Activated naive CD4-positive, alpha-beta T cell treated with anti-CD3 and anti-CD28 coated beads for 36 hours (primary cell): ENCODE measurements at regions not wholly inside any gene's neighbourhood (a gene's known extent, or its start where the extent isn't known, plus 50 kb on each side); places are given as distances from the start of the nearest gene placed in this dataset.
"Not testable (repeated sequence)": the region's sequence is repeated elsewhere in the genome, so short reads cannot be mapped to it uniquely, and the experiment has no call there.

Experiments used
- CTCF ChIA-PET: fragments of 350-600 bp; sonication (Branson Sonifier 250); formaldehyde crosslinking; loops from one replicate; lab custom pipeline; 2021; ENCODE audit warnings: antibody characterized with exemption; lab: Charles Lee
- DNase-seq: peaks from one replicate; pipeline ENCODE4 v3.0.0-alpha.2; 2020
- H3K27ac Mint-ChIP-seq: one replicate; pipeline ENCODE4 v1.8.0; 2021; ENCODE audit warnings: mild to moderate bottlenecking, mixed read lengths
- H3K27me3 Mint-ChIP-seq: one replicate; pipeline ENCODE4 v1.8.0; 2021; ENCODE audit warnings: low read depth, mixed read lengths
- H3K36me3 Mint-ChIP-seq: one replicate; pipeline ENCODE4 v1.8.0; 2021; ENCODE audit warnings: low read depth, mixed read lengths
- H3K4me1 Mint-ChIP-seq: one replicate; pipeline ENCODE4 v1.8.0; 2021; ENCODE audit warnings: low read depth, mixed read lengths
- H3K4me3 Mint-ChIP-seq: one replicate; pipeline ENCODE4 v1.8.0; 2021; ENCODE audit warnings: mild to moderate bottlenecking, moderate library complexity, mixed read lengths
- H3K9me3 Mint-ChIP-seq: one replicate; pipeline ENCODE4 v1.8.0; 2021; ENCODE audit warnings: mixed read lengths
- intact Hi-C: fragments of 100-400 bp; cut with micrococcal nuclease; formaldehyde crosslinking; loops from one replicate; pipeline ENCODE4 v1.15.1; 2023

DNA sequence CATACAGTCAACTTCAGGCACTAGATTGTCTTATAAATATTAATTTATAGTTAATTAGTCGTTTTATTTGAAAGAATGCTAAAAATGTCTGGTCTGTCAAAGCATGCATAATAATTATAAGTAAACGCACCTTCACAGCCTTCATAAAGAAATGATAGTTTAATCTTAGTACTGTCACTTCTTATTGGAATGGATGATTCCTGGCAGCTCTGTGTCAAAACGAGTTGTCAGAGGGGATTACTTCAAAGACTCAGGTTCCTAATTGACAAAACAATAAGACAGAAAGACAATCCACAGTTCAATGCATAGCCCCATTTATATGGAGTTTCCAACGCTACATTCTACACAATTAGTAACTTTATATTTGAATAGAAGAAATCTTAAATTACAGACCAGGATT lies 461.3 kb upstream of the TECRL start:
- DNase-seq = no peak
- Mint-ChIP-seq H3K4me3 (no peak overlapping the region), H3K36me3 (no peaks in the 10 kb centered on the region), H3K9me3 (peaks cover 3% of the 10 kb centered on the region), H3K27ac (no peak overlapping the region), H3K4me1 (no peaks in the 10 kb centered on the region), H3K27me3 (no peaks in the 10 kb centered on the region)
- CTCF ChIA-PET = no interaction called here
- intact Hi-C loops = no loop called here

DNA sequence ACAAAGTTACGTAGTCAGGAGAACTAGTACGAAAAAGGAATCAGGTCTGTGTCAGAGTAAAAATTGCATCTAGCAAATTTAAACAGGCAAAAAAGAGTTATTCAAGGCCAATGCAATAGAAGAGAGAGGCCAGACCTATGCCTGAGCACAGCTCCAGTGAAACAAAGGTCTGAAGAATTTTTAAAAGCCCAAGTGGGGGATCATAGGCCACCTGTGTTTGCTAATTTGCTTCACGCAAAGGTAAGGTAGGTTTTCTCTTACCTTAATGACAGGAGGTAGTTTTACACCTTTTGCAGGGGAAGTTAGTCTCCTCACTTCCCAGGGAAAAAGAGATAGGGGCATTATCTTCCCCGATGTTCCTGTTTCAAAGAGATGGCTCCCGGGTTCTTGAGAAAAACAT lies 448.6 kb upstream of the TECRL start:
- Mint-ChIP-seq H3K4me1 (no peaks in the 10 kb centered on the region), H3K27ac (no peak overlapping the region), H3K36me3 (no peaks in the 10 kb centered on the region), H3K9me3 (no peaks in the 10 kb centered on the region), H3K27me3 (no peaks in the 10 kb centered on the region), H3K4me3 (no peak overlapping the region)
- intact Hi-C loops = no loop called here
- CTCF ChIA-PET = no interaction called here
- DNase-seq = no peak

DNA sequence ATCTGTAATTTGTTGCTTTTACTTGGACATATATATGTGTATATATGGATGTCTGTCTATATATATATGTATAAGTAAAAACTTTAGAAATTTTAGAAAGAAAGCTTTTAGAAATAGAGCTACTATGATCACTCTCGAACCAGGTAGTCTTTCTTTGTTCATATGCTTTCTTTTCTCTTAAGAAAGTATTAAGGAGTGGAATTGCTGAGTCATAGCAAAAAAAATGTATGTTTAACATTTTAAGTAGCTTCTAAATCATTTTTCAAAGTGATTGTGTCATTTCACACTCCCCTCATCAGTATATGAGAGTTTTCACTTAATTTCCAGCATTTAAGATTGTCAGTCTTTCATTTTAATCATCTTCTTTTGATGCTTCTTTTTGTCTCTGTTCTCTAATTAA lies 447.9 kb upstream of the TECRL start:
- Mint-ChIP-seq H3K27ac (no peak overlapping the region), H3K4me3 (no peak overlapping the region), H3K4me1 (no peaks in the 10 kb centered on the region), H3K27me3 (no peaks in the 10 kb centered on the region), H3K36me3 (no peaks in the 10 kb centered on the region), H3K9me3 (no peaks in the 10 kb centered on the region)
- intact Hi-C loops = no loop called here
- CTCF ChIA-PET = no interaction called here
- DNase-seq = no peak

DNA sequence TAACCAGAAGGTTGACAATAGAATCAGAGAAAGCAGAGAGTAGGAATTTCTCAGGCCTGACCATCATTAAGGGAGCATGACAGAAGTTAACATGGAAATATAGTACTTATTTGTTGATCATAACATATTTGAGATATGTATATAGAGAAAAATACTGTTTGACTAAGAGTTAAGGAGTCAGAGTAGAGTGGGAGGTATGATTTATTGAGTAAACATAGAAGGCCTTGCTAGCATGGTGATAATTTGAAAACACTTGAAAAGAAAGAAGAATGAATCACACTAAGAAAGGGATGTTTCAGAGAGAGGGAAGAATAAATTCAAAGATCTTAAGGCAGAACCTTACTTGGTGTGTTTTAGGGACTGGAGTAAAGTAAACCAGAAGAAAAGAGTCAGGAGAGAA lies 437.2 kb upstream of the TECRL start:
- Mint-ChIP-seq H3K36me3 (no peaks in the 10 kb centered on the region), H3K4me1 (no peaks in the 10 kb centered on the region), H3K27me3 (no peaks in the 10 kb centered on the region)

DNA sequence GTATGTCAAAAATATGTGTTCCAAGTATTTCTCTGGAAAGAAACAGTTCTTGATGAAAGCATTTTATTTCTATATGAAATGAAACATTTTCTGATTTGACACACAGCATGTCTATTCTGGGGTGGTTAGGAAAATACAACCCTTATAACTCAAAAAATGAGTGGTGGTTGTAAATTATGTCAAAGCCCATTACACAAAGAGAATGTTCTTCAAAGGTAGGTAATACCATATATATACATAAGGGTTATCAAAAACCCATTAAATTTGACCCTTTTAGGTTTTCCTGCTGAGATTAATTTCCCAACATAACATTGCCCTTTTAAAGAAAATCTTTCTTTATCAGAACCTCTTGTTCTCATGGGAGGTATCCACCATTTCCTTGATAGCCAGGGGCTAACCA lies 420.5 kb upstream of the TECRL start:
- intact Hi-C loops = no loop called here
- no peaks in the 10 kb centered on the region for H3K27me3 Mint-ChIP-seq
- DNase-seq = no peak
- no peaks in the 10 kb centered on the region for H3K4me1 Mint-ChIP-seq
- CTCF ChIA-PET = no interaction called here
- H3K4me3 Mint-ChIP-seq = no peak overlapping the region
- H3K9me3 Mint-ChIP-seq = no peaks in the 10 kb centered on the region
- H3K36me3 Mint-ChIP-seq = no peaks in the 10 kb centered on the region
- H3K27ac Mint-ChIP-seq = no peak overlapping the region

More for the DNA sequence above, 437.2 kb upstream of the TECRL start:
- intact Hi-C loops = no loop called here
- no peak overlapping the region for H3K27ac Mint-ChIP-seq
- no peak for DNase-seq
- no peak overlapping the region for H3K4me3 Mint-ChIP-seq
- CTCF ChIA-PET = no interaction called here
- H3K9me3 Mint-ChIP-seq = peaks cover 4% of the 10 kb centered on the region

DNA sequence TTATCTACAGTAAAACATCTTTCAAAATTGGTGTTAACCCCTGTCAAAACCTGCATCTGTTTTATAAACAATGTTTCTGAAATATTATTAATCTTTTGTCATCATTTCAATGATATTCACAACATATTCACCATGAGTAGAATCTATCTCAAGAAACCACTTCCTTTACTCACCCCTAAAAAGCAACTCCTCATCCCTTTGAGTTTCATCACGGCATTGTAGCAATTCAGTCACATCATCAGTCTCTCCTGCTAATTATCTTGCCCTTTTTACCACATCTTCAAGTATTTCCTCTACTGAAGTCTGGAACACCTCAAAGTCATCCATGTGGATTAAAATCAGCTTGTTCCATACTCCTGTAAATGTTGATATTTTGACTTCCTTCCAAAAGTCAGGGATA lies 415.3 kb upstream of the TECRL start:
- Mint-ChIP-seq H3K4me3 (no peak overlapping the region), H3K36me3 (no peaks in the 10 kb centered on the region), H3K9me3 (peaks cover 5% of the 10 kb centered on the region), H3K27ac (no peak overlapping the region), H3K27me3 (no peaks in the 10 kb centered on the region), H3K4me1 (no peaks in the 10 kb centered on the region)
- DNase-seq = no peak
- intact Hi-C loops = no loop called here
- CTCF ChIA-PET = no interaction called here

DNA sequence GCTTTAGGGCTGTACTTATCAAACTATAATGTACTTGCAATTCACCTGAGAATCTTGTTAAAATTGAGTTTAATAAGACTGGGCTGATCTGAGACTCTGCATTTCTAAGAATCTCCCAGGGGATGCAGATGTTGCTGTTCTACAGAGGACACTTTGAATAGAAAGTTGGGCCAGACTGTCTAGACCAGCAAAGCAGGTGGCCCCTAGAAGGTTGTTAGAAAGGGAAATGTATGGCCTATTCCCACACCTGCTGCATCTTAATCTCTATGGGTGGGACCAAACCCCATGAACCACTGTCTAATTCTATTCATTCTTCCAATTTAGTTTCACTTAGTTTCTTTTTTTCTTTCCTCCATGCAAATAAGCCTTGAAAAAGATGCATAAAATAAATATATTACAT lies 413.2 kb upstream of the TECRL start:
- no peak for DNase-seq
- no peaks in the 10 kb centered on the region for H3K36me3 Mint-ChIP-seq
- peaks cover 5% of the 10 kb centered on the region for H3K9me3 Mint-ChIP-seq
- H3K27me3 Mint-ChIP-seq = no peaks in the 10 kb centered on the region
- no peak overlapping the region for H3K27ac Mint-ChIP-seq
- intact Hi-C loops = no loop called here
- no peak overlapping the region for H3K4me3 Mint-ChIP-seq
- CTCF ChIA-PET = no interaction called here
- no peaks in the 10 kb centered on the region for H3K4me1 Mint-ChIP-seq

DNA sequence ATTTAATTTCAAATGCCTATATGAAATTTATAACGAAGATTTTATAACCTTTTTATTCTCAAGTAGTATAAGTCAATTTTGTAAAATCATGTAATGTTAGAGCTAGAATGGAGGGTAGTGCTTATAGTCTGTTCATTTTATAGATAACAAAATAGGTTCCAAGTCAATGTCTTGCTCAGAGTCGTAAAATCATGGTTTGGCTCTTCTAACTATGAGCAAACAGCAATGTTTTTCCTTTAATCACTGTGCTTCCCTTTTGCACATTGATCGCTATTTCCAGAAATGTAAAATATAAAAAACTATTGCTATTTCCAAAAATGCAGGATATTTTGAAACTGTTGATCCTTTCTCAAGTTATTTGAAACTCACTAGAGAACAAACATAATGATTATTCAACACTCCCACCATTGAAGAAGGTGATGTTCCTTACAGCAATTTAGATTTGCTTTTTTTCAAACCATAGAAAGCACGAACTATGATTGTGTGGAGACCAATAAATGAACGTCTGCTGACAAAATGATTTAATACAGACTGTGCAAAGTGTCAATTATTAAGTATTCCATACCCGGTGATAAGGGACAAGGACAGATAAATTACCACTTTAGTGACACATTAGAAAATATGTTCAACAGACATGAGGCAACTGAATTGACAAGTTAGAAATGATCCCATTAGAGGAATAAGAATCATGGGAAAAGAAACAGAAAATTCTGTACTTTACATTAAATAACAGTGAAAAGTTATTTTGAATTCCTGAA lies 412.1 kb upstream of the TECRL start:
- Mint-ChIP-seq H3K9me3 (peaks cover 5% of the 10 kb centered on the region), H3K4me1 (no peaks in the 10 kb centered on the region)

DNA sequence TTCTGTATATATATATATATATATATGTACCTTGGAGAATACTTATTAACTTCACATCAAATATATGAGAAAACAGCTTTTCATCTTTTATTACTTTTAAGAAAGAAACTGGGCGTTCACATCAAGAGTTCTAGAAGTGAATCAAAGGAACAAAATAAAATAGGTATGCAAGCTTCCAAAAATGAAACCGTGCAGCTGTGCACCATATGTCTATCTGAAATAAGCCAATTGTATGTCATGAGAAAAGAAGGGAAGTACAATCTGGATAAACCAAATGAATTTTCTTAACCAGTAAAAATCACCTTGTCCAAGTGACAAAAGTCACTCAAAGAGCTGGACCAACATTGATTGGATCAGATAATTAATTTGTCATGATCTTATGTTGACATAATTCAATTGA lies 405.4 kb upstream of the TECRL start:
- Mint-ChIP-seq H3K9me3 (no peaks in the 10 kb centered on the region), H3K4me1 (no peaks in the 10 kb centered on the region), H3K36me3 (no peaks in the 10 kb centered on the region), H3K27ac (no peak overlapping the region), H3K27me3 (no peaks in the 10 kb centered on the region), H3K4me3 (no peak overlapping the region)
- CTCF ChIA-PET = no interaction called here
- no peak for DNase-seq
- intact Hi-C loops = no loop called here

More for the DNA sequence above, 412.1 kb upstream of the TECRL start:
- no peaks in the 10 kb centered on the region for H3K27me3 Mint-ChIP-seq
- H3K4me3 Mint-ChIP-seq = no peak overlapping the region
- DNase-seq = no peak
- H3K36me3 Mint-ChIP-seq = no peaks in the 10 kb centered on the region
- intact Hi-C loops = no loop called here
- H3K27ac Mint-ChIP-seq = no peak overlapping the region
- CTCF ChIA-PET = no interaction called here

DNA sequence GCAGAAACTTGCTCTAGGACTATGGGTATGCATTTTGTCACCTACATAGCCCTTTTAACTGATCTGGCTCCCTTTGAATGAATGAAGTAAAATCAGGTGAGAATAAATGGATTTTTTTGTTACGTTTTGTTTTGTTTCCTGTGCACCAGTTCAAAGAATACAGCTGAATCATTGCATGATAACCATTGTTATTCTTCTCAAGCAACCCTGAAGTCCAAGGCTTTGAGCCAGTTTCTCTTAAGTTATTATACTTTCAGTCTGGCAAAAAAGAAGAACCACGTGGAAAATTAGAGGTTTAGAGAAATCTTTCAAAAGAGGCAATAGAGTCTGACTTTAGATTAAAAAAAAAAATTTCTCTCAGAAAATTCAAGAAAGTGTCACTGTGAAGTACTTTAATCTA lies 398.6 kb upstream of the TECRL start:
- H3K4me3 Mint-ChIP-seq = no peak overlapping the region
- CTCF ChIA-PET = no interaction called here
- H3K4me1 Mint-ChIP-seq = no peaks in the 10 kb centered on the region
- no peak overlapping the region for H3K27ac Mint-ChIP-seq
- H3K36me3 Mint-ChIP-seq = no peaks in the 10 kb centered on the region
- intact Hi-C loops = no loop called here
- peaks cover 21% of the 10 kb centered on the region for H3K9me3 Mint-ChIP-seq
- H3K27me3 Mint-ChIP-seq = no peaks in the 10 kb centered on the region
- DNase-seq = no peak

DNA sequence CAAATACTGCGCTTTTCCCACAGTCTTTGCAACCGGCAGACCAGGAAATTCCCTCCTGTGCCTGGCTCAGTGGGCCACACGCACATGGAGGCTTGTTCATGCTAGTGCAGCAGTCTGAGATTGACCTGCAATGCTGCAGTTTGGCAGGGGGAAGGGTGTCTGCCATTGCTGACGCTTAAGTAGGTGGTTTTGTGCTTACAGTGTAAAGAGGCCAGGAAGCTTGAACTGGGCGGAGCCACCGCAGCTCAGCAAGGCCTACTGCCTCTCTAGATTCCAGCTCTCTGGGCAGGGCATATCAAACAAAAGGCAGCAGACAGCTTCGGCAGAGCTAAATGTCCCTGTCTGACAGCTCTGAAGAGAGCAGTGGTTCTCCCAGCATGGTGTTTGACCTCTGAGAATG lies 390.5 kb upstream of the TECRL start:
- H3K36me3 Mint-ChIP-seq = no peaks in the 10 kb centered on the region
- H3K4me3 Mint-ChIP-seq = no peak overlapping the region
- peaks cover 21% of the 10 kb centered on the region for H3K9me3 Mint-ChIP-seq
- no peaks in the 10 kb centered on the region for H3K4me1 Mint-ChIP-seq
- intact Hi-C loops = no loop called here
- no peak overlapping the region for H3K27ac Mint-ChIP-seq
- no peaks in the 10 kb centered on the region for H3K27me3 Mint-ChIP-seq
- CTCF ChIA-PET = no interaction called here
- no peak for DNase-seq

DNA sequence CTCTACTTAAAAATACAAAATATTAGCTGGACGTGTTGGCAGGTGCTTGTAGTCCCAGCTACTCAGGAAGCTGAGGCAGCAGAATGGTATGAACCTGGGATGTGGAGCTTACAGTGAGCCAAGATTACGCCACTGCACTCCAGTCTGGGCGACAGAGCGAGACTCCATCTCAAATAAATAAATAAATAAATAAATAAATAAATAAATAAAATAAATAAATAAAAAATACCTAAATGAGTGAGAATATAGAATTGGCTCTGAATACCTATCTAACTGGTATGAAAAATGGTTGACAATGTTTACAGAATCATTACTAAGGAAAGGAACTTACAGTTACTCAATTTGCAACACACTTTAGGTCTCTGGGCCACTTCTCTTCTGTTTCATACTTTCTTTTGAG lies 389.6 kb upstream of the TECRL start:
- intact Hi-C loops, H3K36me3 Mint-ChIP-seq, H3K4me3 Mint-ChIP-seq, H3K27me3 Mint-ChIP-seq, CTCF ChIA-PET, H3K4me1 Mint-ChIP-seq, DNase-seq, H3K27ac Mint-ChIP-seq: not testable (repeated sequence)
- H3K9me3 Mint-ChIP-seq = peaks cover 14% of the 10 kb centered on the region

DNA sequence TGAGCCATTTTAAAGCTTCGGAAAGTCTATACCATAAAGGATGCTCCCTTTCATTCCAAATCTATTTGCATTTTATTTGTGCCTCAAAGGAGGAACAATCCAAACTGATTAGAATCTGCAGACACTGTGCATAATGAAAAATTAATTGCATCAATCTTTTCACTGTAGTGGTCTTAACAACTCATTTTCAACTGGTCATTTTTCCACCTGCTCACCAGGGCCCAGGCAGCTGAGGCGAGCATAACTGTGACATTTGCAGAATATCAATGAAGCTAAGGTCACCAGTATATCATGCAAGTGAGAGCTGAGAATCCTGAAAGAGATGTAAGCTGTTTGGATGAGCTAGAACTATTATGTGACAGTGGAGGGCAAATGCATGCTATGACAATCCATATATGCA lies 387.3 kb upstream of the TECRL start:
- H3K9me3 Mint-ChIP-seq = no peaks in the 10 kb centered on the region
- no peaks in the 10 kb centered on the region for H3K27me3 Mint-ChIP-seq
- no peak overlapping the region for H3K27ac Mint-ChIP-seq
- DNase-seq = no peak
- H3K36me3 Mint-ChIP-seq = no peaks in the 10 kb centered on the region
- intact Hi-C loops = no loop called here
- CTCF ChIA-PET = no interaction called here
- no peaks in the 10 kb centered on the region for H3K4me1 Mint-ChIP-seq
- H3K4me3 Mint-ChIP-seq = no peak overlapping the region
